Trophoblast cell (in vitro differentiated cells and primary cell): ENCODE measurements at regions not wholly inside any gene's neighbourhood (a gene's known extent, or its start where the extent isn't known, plus 50 kb on each side); places are given as distances from the start of the nearest gene placed in this dataset.
"Not testable (repeated sequence)": the region's sequence is repeated elsewhere in the genome, so short reads cannot be mapped to it uniquely, and the experiment has no call there.

Source experiments
- DNase-seq, 2 donors: peaks; one replicate each; pipeline ENCODE4 v3.0.0-alpha.2; 2016
- H2AFZ ChIP-seq: 2 replicates; pipeline ENCODE4 v1.6.1; 2013; ENCODE audit warnings: low read length, moderate library complexity, mild to moderate bottlenecking; ENCODE audit not compliant: insufficient read depth, poor library complexity
- H2AK5ac ChIP-seq: 2 replicates; pipeline ENCODE4 v1.6.1; 2013; ENCODE audit warnings: mild to moderate bottlenecking, low read length
- H2BK120ac ChIP-seq: 2 replicates; pipeline ENCODE4 v1.6.1; 2013; ENCODE audit warnings: low read length, mild to moderate bottlenecking, moderate library complexity; ENCODE audit not compliant: insufficient read depth, poor library complexity
- H2BK12ac ChIP-seq: 2 replicates; pipeline ENCODE4 v1.6.1; 2013; ENCODE audit warnings: mild to moderate bottlenecking, low read length, moderate library complexity
- H2BK5ac ChIP-seq: 2 replicates; pipeline ENCODE4 v1.6.1; 2013; ENCODE audit warnings: low read length, low read depth, moderate library complexity, mild to moderate bottlenecking; ENCODE audit not compliant: poor library complexity
- H3K14ac ChIP-seq: 2 replicates; pipeline ENCODE4 v1.6.1; 2013; ENCODE audit warnings: mild to moderate bottlenecking, low read length
- H3K18ac ChIP-seq: 2 replicates; pipeline ENCODE4 v1.6.1; 2013; ENCODE audit warnings: mild to moderate bottlenecking, low read length
- H3K23ac ChIP-seq: 2 replicates; pipeline ENCODE4 v1.6.1; 2013; ENCODE audit warnings: low read length
- H3K27ac ChIP-seq: 2 replicates; pipeline ENCODE4 v1.5.1; 2013; ENCODE audit warnings: low read depth, mild to moderate bottlenecking, inconsistent platforms, low read length, moderate library complexity
- H3K27me3 ChIP-seq: 2 replicates; pipeline ENCODE4 v1.6.1; 2013; ENCODE audit warnings: inconsistent platforms, mild to moderate bottlenecking, low read length, moderate library complexity; ENCODE audit not compliant: insufficient read depth
- H3K36me3 ChIP-seq, 2 experiments: 1 replicate in 1 of 2; 2 replicates in 1 of 2; pipeline ENCODE4 v1.6.1; 2013; ENCODE audit warnings: low read length in 2 of 2, mild to moderate bottlenecking in 2 of 2, moderate library complexity in 1 of 2; ENCODE audit not compliant: insufficient read depth in 2 of 2, control insufficient read depth in 1 of 2
- H3K4ac ChIP-seq: 2 replicates; pipeline ENCODE4 v1.6.1; 2013; ENCODE audit warnings: low read depth, mild to moderate bottlenecking, low read length, moderate library complexity
- H3K4me1 ChIP-seq, 2 experiments: 1 replicate in 1 of 2; 2 replicates in 1 of 2; pipeline ENCODE4 v1.6.1; 2013; ENCODE audit warnings: low read length in 2 of 2, mild to moderate bottlenecking in 2 of 2, moderate library complexity in 1 of 2; ENCODE audit not compliant: insufficient read depth in 2 of 2, control insufficient read depth in 1 of 2
- H3K4me2 ChIP-seq: 2 replicates; pipeline ENCODE4 v1.6.1; 2013; ENCODE audit warnings: inconsistent platforms, mild to moderate bottlenecking, low read length, moderate library complexity
- H3K4me3 ChIP-seq: 2 replicates; pipeline ENCODE4 v1.5.1; 2013; ENCODE audit warnings: mild to moderate bottlenecking, low read depth, low read length, inconsistent platforms
- H3K79me1 ChIP-seq: one replicate; pipeline ENCODE4 v1.6.1; 2013; ENCODE audit warnings: low read length
- H3K79me2 ChIP-seq: 2 replicates; pipeline ENCODE4 v1.6.1; 2013; ENCODE audit warnings: low read length, mild to moderate bottlenecking; ENCODE audit not compliant: control insufficient read depth, insufficient read depth, poor library complexity
- H3K9ac ChIP-seq: 2 replicates; pipeline ENCODE4 v1.6.1; 2013; ENCODE audit warnings: mild to moderate bottlenecking, low read length
- H3K9me3 ChIP-seq: 2 replicates; pipeline ENCODE4 v1.6.1; 2013; ENCODE audit warnings: low read depth, mild to moderate bottlenecking, control low read depth, inconsistent platforms, low read length; ENCODE audit not compliant: insufficient read depth
- H4K12ac ChIP-seq: 2 replicates; pipeline ENCODE4 v1.6.1; 2013; ENCODE audit warnings: low read depth, mild to moderate bottlenecking, low read length, moderate library complexity
- H4K8ac ChIP-seq: 2 replicates; pipeline ENCODE4 v1.6.1; 2013; ENCODE audit warnings: low read depth, mild to moderate bottlenecking, low read length, moderate library complexity
- H4K91ac ChIP-seq: one replicate; pipeline ENCODE4 v1.6.1; 2013; ENCODE audit warnings: low read depth, mild to moderate bottlenecking, low read length, moderate library complexity
- WGBS: extraction: QIAGEN DNeasy Blood & Tissue Kit; methylation state at CpG from one replicate; pipeline ENCODE4 v1.1.7; 2013; ENCODE audit warnings: missing lambda C conversion rate; ENCODE audit not compliant: insufficient read length, insufficient coverage; ENCODE audit errors: extremely low coverage; 5-methylcytosine and 5-hydroxymethylcytosine counted together

GRCh38 chr16:86351785-86352139 is 158.6 kb upstream of the FOXF1 start:
- H3K9ac ChIP-seq, H3K4me2 ChIP-seq, H4K12ac ChIP-seq, H3K18ac ChIP-seq, H2BK120ac ChIP-seq, H4K8ac ChIP-seq, H2AK5ac ChIP-seq, H2BK12ac ChIP-seq, H2BK5ac ChIP-seq, H3K4ac ChIP-seq, H3K79me1 ChIP-seq, H3K4me1 ChIP-seq, H3K14ac ChIP-seq, H2AFZ ChIP-seq, H3K9me3 ChIP-seq, H3K4me3 ChIP-seq, H3K27me3 ChIP-seq, H3K27ac ChIP-seq, H4K91ac ChIP-seq, H3K36me3 ChIP-seq, H3K23ac ChIP-seq, H3K79me2 ChIP-seq, DNase-seq: not testable (repeated sequence)
- no CpG with 5 or more reads among the region's 10 CpGs for WGBS

- DNase-seq, result no peak
- WGBS, result no CpG with 5 or more reads among the region's 11 CpGs
- no peak overlapping the region for H2AFZ ChIP-seq
- H3K79me1 ChIP-seq, result no peaks in the 10 kb centered on the region
- H2BK5ac ChIP-seq, result no peak overlapping the region
- no peak overlapping the region for H3K4me3 ChIP-seq
- H3K9ac ChIP-seq, result no peak overlapping the region
- H3K27ac ChIP-seq, result no peak overlapping the region
- no peak overlapping the region for H4K8ac ChIP-seq
- H3K4ac ChIP-seq, result no peak overlapping the region
- H2AK5ac ChIP-seq, result no peak overlapping the region
- H4K91ac ChIP-seq, result no peak overlapping the region
- H3K79me2 ChIP-seq, result no peaks in the 10 kb centered on the region
- peaks cover 5% of the 10 kb centered on the region for H3K27me3 ChIP-seq
- no peak overlapping the region for H3K23ac ChIP-seq
- no peak overlapping the region for H3K14ac ChIP-seq
- H3K18ac ChIP-seq, result no peak overlapping the region
- H3K9me3 ChIP-seq, result peaks cover 5% of the 10 kb centered on the region
- no peak overlapping the region for H4K12ac ChIP-seq
- H3K4me1 ChIP-seq, result peaks cover 0 to 2% of the 10 kb centered on the region in 2 experiments
- no peak overlapping the region for H2BK120ac ChIP-seq
- H2BK12ac ChIP-seq, result no peak overlapping the region
- H3K36me3 ChIP-seq, result no peaks in the 10 kb centered on the region
- no peak overlapping the region for H3K4me2 ChIP-seq
Measured at GRCh38 chr16:86353148-86353547, 157.2 kb upstream of the FOXF1 start.

- no peak overlapping the region for H2BK120ac ChIP-seq
- no peak for DNase-seq
- no peak overlapping the region for H2BK12ac ChIP-seq
- no peak overlapping the region for H3K4me2 ChIP-seq
- H4K8ac ChIP-seq, result no peak overlapping the region
- H3K23ac ChIP-seq, result no peak overlapping the region
- no CpG with 5 or more reads among the region's 9 CpGs for WGBS
- peaks cover 5% of the 10 kb centered on the region for H3K9me3 ChIP-seq
- H3K18ac ChIP-seq, result no peak overlapping the region
- H3K36me3 ChIP-seq, result no peaks in the 10 kb centered on the region
- no peak overlapping the region for H2AFZ ChIP-seq
- no peaks in the 10 kb centered on the region for H3K79me1 ChIP-seq
- H4K12ac ChIP-seq, result no peak overlapping the region
- H3K4me3 ChIP-seq, result no peak overlapping the region
- no peak overlapping the region for H3K4ac ChIP-seq
- no peak overlapping the region for H3K27ac ChIP-seq
- H3K14ac ChIP-seq, result no peak overlapping the region
- H2AK5ac ChIP-seq, result no peak overlapping the region
- H3K4me1 ChIP-seq, result peaks cover 0 to 2% of the 10 kb centered on the region in 2 experiments
- H3K27me3 ChIP-seq, result peaks cover 5% of the 10 kb centered on the region
- H3K9ac ChIP-seq, result no peak overlapping the region
- no peak overlapping the region for H4K91ac ChIP-seq
- no peaks in the 10 kb centered on the region for H3K79me2 ChIP-seq
- no peak overlapping the region for H2BK5ac ChIP-seq
Measured at GRCh38 chr16:86353948-86354347, 156.4 kb upstream of the FOXF1 start.

GRCh38 chr16:86354641-86355513 is 155.4 kb upstream of the FOXF1 start:
- Histone ChIP-seq H2BK5ac (no peak overlapping the region), H3K27me3 (peaks cover 3% of the 10 kb centered on the region), H4K12ac (no peak overlapping the region), H3K4me1 (peaks cover 0 to 2% of the 10 kb centered on the region in 2 experiments), H3K18ac (no peak overlapping the region), H4K91ac (no peak overlapping the region), H3K9me3 (peaks cover 5% of the 10 kb centered on the region), H2AK5ac (no peak overlapping the region), H2AFZ (no peak overlapping the region), H4K8ac (no peak overlapping the region), H3K27ac (no peak overlapping the region), H2BK120ac (no peak overlapping the region), H3K4ac (no peak overlapping the region), H3K9ac (no peak overlapping the region), H3K4me2 (no peak overlapping the region), H3K14ac (no peak overlapping the region), H3K23ac (no peak overlapping the region), H3K4me3 (no peak overlapping the region), H3K79me2 (no peaks in the 10 kb centered on the region), H3K79me1 (no peaks in the 10 kb centered on the region), H2BK12ac (no peak overlapping the region), H3K36me3 (no peaks in the 10 kb centered on the region)
- no CpG with 5 or more reads among the region's 7 CpGs for WGBS
- no peak for DNase-seq
